Nephron (organoid): ENCODE measurements at regions not wholly inside any gene's neighbourhood (a gene's known extent, or its start where the extent isn't known, plus 50 kb on each side); places are given as distances from the start of the nearest gene placed in this dataset.

Experiments
- H3K27ac Mint-ChIP-seq, 3 experiments: 2 replicates each; pipeline ENCODE4 v1.8.0; 2020; ENCODE audit warnings: mixed read lengths in 3 of 3, mild to moderate bottlenecking in 2 of 3, moderate library complexity in 1 of 3
- H3K27me3 Mint-ChIP-seq: 2 replicates; pipeline ENCODE4 v1.8.0; 2021; ENCODE audit warnings: low read depth, mild to moderate bottlenecking, moderate library complexity, mixed read lengths
- H3K36me3 Mint-ChIP-seq: 2 replicates; pipeline ENCODE4 v1.8.0; 2020; ENCODE audit warnings: low read depth, mixed read lengths
- H3K4me1 Mint-ChIP-seq: 2 replicates; pipeline ENCODE4 v1.8.0; 2020; ENCODE audit warnings: mixed read lengths
- H3K4me3 Mint-ChIP-seq, 3 experiments: 2 replicates each; pipeline ENCODE4 v1.8.0; 2020; ENCODE audit warnings: mild to moderate bottlenecking in 3 of 3, mixed read lengths in 3 of 3, moderate library complexity in 2 of 3
- H3K9me3 Mint-ChIP-seq: 2 replicates; pipeline ENCODE4 v1.8.0; 2020; ENCODE audit warnings: mixed read lengths
- CTCF ChIP-seq, 3 experiments: fragments of 200-600 bp; sonication (generic); IDR thresholded peaks; one replicate each; pipeline ENCODE4 v1.5.0; 2021; ENCODE audit warnings: antibody characterized with exemption in 3 of 3; ENCODE audit not compliant: unreplicated experiment in 3 of 3

GRCh38 chr6:79780881-79781280, 149.8 kb downstream of the SH3BGRL2 start:
- Mint-ChIP-seq H3K27ac (no peak overlapping the region), H3K36me3 (no peaks in the 10 kb centered on the region), H3K9me3 (no peaks in the 10 kb centered on the region), H3K27me3 (no peaks in the 10 kb centered on the region), H3K4me1 (peaks cover 6% of the 10 kb centered on the region), H3K4me3 (no peak overlapping the region)
- no peak for TF ChIP-seq CTCF (IDR thresholded peaks at IDR 0.05; ENCODE audit: unreplicated experiment in 3 of 3)

GRCh38 chr6:79778816-79779215, 147.7 kb downstream of the SH3BGRL2 start:
- H3K9me3 Mint-ChIP-seq, result no peaks in the 10 kb centered on the region
- peaks cover 3% of the 10 kb centered on the region for H3K4me1 Mint-ChIP-seq
- no peaks in the 10 kb centered on the region for H3K27me3 Mint-ChIP-seq
- no peak for TF ChIP-seq CTCF (IDR thresholded peaks at IDR 0.05; ENCODE audit: unreplicated experiment in 3 of 3)
- no peak overlapping the region for H3K4me3 Mint-ChIP-seq
- H3K36me3 Mint-ChIP-seq, result no peaks in the 10 kb centered on the region
- H3K27ac Mint-ChIP-seq, result no peak overlapping the region

- Mint-ChIP-seq H3K9me3 (no peaks in the 10 kb centered on the region), H3K27ac (peak overlapping the region in 1 of 3 experiments; percentile 40)
- peak; percentile 97 to 98 (median 98) for TF ChIP-seq CTCF (IDR thresholded peaks at IDR 0.05; ENCODE audit: unreplicated experiment in 3 of 3)
Observed at GRCh38 chr6:79777713-79778579, 146.8 kb downstream of the SH3BGRL2 start.

GRCh38 chr6:79776076-79776475, 144.9 kb downstream of the SH3BGRL2 start:
- Mint-ChIP-seq H3K9me3 (no peaks in the 10 kb centered on the region), H3K27ac (no peak overlapping the region), H3K4me3 (no peak overlapping the region), H3K36me3 (no peaks in the 10 kb centered on the region), H3K4me1 (no peaks in the 10 kb centered on the region), H3K27me3 (no peaks in the 10 kb centered on the region)
- TF ChIP-seq CTCF (IDR thresholded peaks at IDR 0.05; ENCODE audit: unreplicated experiment in 3 of 3), result no peak

More at GRCh38 chr6:79777713-79778579, 146.8 kb downstream of the SH3BGRL2 start:
- Mint-ChIP-seq H3K27me3 (no peaks in the 10 kb centered on the region), H3K36me3 (no peaks in the 10 kb centered on the region), H3K4me3 (peak overlapping the region; percentile 71 to 81 (median 72)), H3K4me1 (no peaks in the 10 kb centered on the region)

- no peaks in the 10 kb centered on the region for H3K4me1 Mint-ChIP-seq
- H3K9me3 Mint-ChIP-seq, result no peaks in the 10 kb centered on the region
- no peak overlapping the region for H3K4me3 Mint-ChIP-seq
- no peaks in the 10 kb centered on the region for H3K27me3 Mint-ChIP-seq
- TF ChIP-seq CTCF (IDR thresholded peaks at IDR 0.05; ENCODE audit: unreplicated experiment in 3 of 3), result no peak
- H3K27ac Mint-ChIP-seq, result no peak overlapping the region
- no peaks in the 10 kb centered on the region for H3K36me3 Mint-ChIP-seq
Observed at GRCh38 chr6:79775222-79775621, 144.1 kb downstream of the SH3BGRL2 start.

GRCh38 chr6:79764747-79765146, 133.6 kb downstream of the SH3BGRL2 start:
- peaks cover 17% of the 10 kb centered on the region for H3K9me3 Mint-ChIP-seq
- no peak overlapping the region for H3K27ac Mint-ChIP-seq
- TF ChIP-seq CTCF (IDR thresholded peaks at IDR 0.05; ENCODE audit: unreplicated experiment in 3 of 3), result no peak
- no peak overlapping the region for H3K4me3 Mint-ChIP-seq
- no peaks in the 10 kb centered on the region for H3K4me1 Mint-ChIP-seq
- peaks cover 3% of the 10 kb centered on the region for H3K27me3 Mint-ChIP-seq
- H3K36me3 Mint-ChIP-seq, result peaks cover 4% of the 10 kb centered on the region
